Cardiac fibroblast (primary cell): ENCODE measurements at regions not wholly inside any gene's neighbourhood (a gene's known extent, or its start where the extent isn't known, plus 50 kb on each side); places are given as distances from the start of the nearest gene placed in this dataset.
"Not testable (repeated sequence)": the region's sequence is repeated elsewhere in the genome, so short reads cannot be mapped to it uniquely, and the experiment has no call there.

Experiments
- DNase-seq, 2 donors: peaks; one replicate each; pipeline versions ENCODE4 v3.0.0 to v3.0.0-alpha.2; 2010; ENCODE audit warnings: low read depth in 2 of 2
- H3K4me3 ChIP-seq, 2 donors: replicated peaks in 1 of 2; 1 replicate in 1 of 2; 2 replicates in 1 of 2; pipeline ENCODE4 v1.5.1; 2011; ENCODE audit warnings: low read depth in 2 of 2, low read length in 2 of 2, mild to moderate bottlenecking in 2 of 2, moderate library complexity in 1 of 2
- CTCF ChIP-seq: IDR thresholded peaks from one replicate; pipeline ENCODE4 v1.5.1; 2011; ENCODE audit warnings: low read depth, mild to moderate bottlenecking, low read length, inconsistent platforms

- TF ChIP-seq CTCF = no peak
- no peak overlapping the region for H3K4me3 ChIP-seq
- DNase-seq = no peak
Measured at GRCh38 chrX:109089359-109089758, 353.0 kb upstream of the IRS4 start.

- H3K4me3 ChIP-seq = no peak overlapping the region
- DNase-seq = no peak
- no peak for TF ChIP-seq CTCF
Measured at GRCh38 chrX:109077788-109078187, 341.4 kb upstream of the IRS4 start.

GRCh38 chrX:109054181-109054581, 317.8 kb upstream of the IRS4 start:
- H3K4me3 ChIP-seq = not testable (repeated sequence)
- DNase-seq = peak; percentile 1 to 48

GRCh38 chrX:109049903-109050302, 313.5 kb upstream of the IRS4 start:
- TF ChIP-seq CTCF = peak; percentile 15
- no peak for DNase-seq

DNA sequence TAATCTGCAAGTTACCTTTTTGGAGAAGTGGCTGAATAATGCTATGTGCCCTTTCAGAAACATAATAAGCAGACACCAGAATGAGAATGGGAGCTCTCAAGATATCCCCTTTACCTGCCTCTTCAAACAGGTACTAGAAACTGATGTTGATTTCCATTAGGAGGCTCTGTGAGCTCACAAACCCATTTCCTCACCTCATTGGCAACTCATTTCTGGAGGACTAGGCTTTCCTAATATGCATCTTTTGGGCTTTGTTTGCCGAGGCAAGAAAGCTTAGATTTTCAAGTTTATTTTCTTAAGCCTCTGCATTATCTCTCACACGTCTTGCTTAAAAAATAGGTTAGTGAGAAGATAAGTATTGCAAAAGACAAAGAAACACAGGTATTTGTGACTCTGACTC, 313.1 kb upstream of the IRS4 start:
- TF ChIP-seq CTCF = no peak

More at GRCh38 chrX:109049903-109050302, 313.5 kb upstream of the IRS4 start:
- H3K4me3 ChIP-seq = no peak overlapping the region

GRCh38 chrX:109040057-109040456, 303.7 kb upstream of the IRS4 start:
- no peak for DNase-seq
- no peak for TF ChIP-seq CTCF
- no peak overlapping the region for H3K4me3 ChIP-seq

More for the DNA sequence above, 313.1 kb upstream of the IRS4 start:
- H3K4me3 ChIP-seq = no peak overlapping the region
- no peak for DNase-seq

GRCh38 chrX:109036624-109037023, 300.3 kb upstream of the IRS4 start:
- no peak for TF ChIP-seq CTCF
- DNase-seq = no peak
- no peak overlapping the region for H3K4me3 ChIP-seq
